Mammary epithelial cell (primary cell): ENCODE measurements at regions not wholly inside any gene's neighbourhood (a gene's known extent, or its start where the extent isn't known, plus 50 kb on each side); places are given as distances from the start of the nearest gene placed in this dataset.

ENCODE experiments used
- CTCF ChIP-seq, 2 donors: IDR thresholded peaks in 1 of 2; conservative IDR thresholded peaks in 1 of 2; 2 replicates each; pipeline ENCODE4 v1.5.1; 2011 to 2012; ENCODE audit warnings: inconsistent platforms in 2 of 2, low read length in 2 of 2, mild to moderate bottlenecking in 2 of 2, control low read depth in 1 of 2, low read depth in 1 of 2; ENCODE audit not compliant: insufficient read depth in 1 of 2; ENCODE audit errors: extremely low read depth in 1 of 2
- EZH2 ChIP-seq: IDR thresholded peaks from 2 replicates; pipeline ENCODE4 v1.6.1; 2012; ENCODE audit warnings: low read length, inconsistent platforms, borderline replicate concordance

GRCh38 chr14:54192610-54193009 lies 204.2 kb upstream of the CDKN3 start:
- TF ChIP-seq CTCF (conservative IDR thresholded peaks at IDR 0.05 in 1 of 2, IDR thresholded peaks at IDR 0.05 in 1 of 2; ENCODE audit: extremely low read depth in 1 of 2, insufficient read depth in 1 of 2, low read depth in 1 of 2, low read length in 2 of 2) = no peak
- no peak for TF ChIP-seq EZH2
